ENCODE measurements at regions not wholly inside any gene's neighbourhood (a gene's known extent, or its start where the extent isn't known, plus 50 kb on each side); places are given as distances from the start of the nearest gene placed in this dataset.

DNA sequence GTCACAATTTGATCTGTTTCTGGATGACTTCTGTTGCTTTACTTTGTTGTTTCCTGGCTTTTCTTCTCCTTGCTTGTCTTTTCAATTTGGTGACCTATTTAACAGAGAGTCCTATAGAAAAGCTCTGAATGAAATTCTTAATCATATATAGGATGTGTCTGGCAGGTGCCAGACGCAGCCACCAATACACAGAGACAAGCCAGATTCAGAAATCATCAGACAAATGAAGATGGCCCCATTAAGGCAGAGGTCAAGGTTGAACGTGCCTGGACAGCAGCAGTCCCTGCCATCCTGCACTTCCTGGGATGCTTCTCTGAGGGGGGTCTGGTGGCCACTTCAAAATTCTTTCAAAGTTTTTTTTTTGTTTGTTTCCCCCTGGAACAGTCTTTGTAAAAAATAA is 846.7 kb upstream of the COBL start:
- Histone ChIP-seq H2AK5ac (ENCODE audit: low read depth, low read length) (no peak overlapping the region), H4K91ac (replicated peaks; ENCODE audit: insufficient read length, low read length) (no peak overlapping the region), H4K20me1 (replicated peaks in 1 of 2; ENCODE audit: control insufficient read depth in 1 of 2, insufficient read depth in 2 of 2, low read length in 2 of 2) (no peaks in the 10 kb centered on the region), H2BK20ac (ENCODE audit: low read length) (no peak overlapping the region), H3K23me2 (ENCODE audit: low read depth, low read length) (no peaks in the 10 kb centered on the region), H3K27me3 (replicated peaks in 1 of 4; ENCODE audit: control insufficient read depth in 3 of 4, extremely low read depth in 1 of 4, insufficient read depth in 3 of 4, low read length in 3 of 4) (no peaks in the 10 kb centered on the region), H3K4me3 (ENCODE audit: extremely low read depth in 1 of 4, insufficient read depth in 2 of 4, low read depth in 3 of 4, low read length in 4 of 4) (no peak overlapping the region), H2BK120ac (replicated peaks; ENCODE audit: low read depth, low read length) (no peak overlapping the region), H2BK15ac (ENCODE audit: low read length) (no peak overlapping the region), H3K9ac (replicated peaks in 1 of 4; ENCODE audit: extremely low read depth in 1 of 4, low read depth in 3 of 4, low read length in 3 of 4) (no peak overlapping the region), H2BK5ac (ENCODE audit: low read depth, low read length) (no peak overlapping the region), H2AFZ (ENCODE audit: low read length) (no peak overlapping the region), H3K4me2 (ENCODE audit: insufficient read depth in 1 of 2, low read depth in 2 of 2, low read length in 2 of 2) (no peak overlapping the region), H3K14ac (ENCODE audit: insufficient read length) (no peak overlapping the region), H3K36me3 (ENCODE audit: control insufficient read depth in 2 of 4, insufficient read depth in 4 of 4, low read length in 3 of 4) (no peaks in the 10 kb centered on the region), H3K23ac (ENCODE audit: insufficient read length) (no peak overlapping the region), H3K9me3 (ENCODE audit: insufficient read depth in 2 of 2, low read depth in 1 of 2, low read length in 1 of 2) (peaks cover 0 to 4% of the 10 kb centered on the region in 2 experiments; a peak in 1 of 4 replicates), H3K4ac (replicated peaks; ENCODE audit: insufficient read length, low read depth, low read length) (no peak overlapping the region), H4K5ac (ENCODE audit: insufficient read length, low read depth, low read length) (no peak overlapping the region), H3K18ac (ENCODE audit: extremely low read depth, low read length) (no peak overlapping the region), H4K8ac (ENCODE audit: extremely low read depth, insufficient read depth, low read length) (no peak overlapping the region), H3K27ac (ENCODE audit: low read depth, low read length) (no peak overlapping the region), H2BK12ac (ENCODE audit: low read depth, low read length) (no peak overlapping the region), H3K79me1 (ENCODE audit: low read depth, low read length) (no peaks in the 10 kb centered on the region), H3K4me1 (replicated peaks in 1 of 4; ENCODE audit: control insufficient read depth in 3 of 4, insufficient read depth in 4 of 4, low read length in 3 of 4) (peaks cover 0 to 3% (median 0%) of the 10 kb centered on the region in 4 experiments; a peak in 1 of 7 replicates), H3K79me2 (ENCODE audit: control insufficient read depth in 1 of 2, insufficient read depth in 2 of 2, low read length in 2 of 2) (no peaks in the 10 kb centered on the region), H3K56ac (replicated peaks; ENCODE audit: insufficient read length, low read depth, low read length) (no peak overlapping the region)
- 76% methylated on average over 2 of the region's 2 CpGs; no CpG with 5 or more reads in 1 of the 2 experiments for WGBS, 2 experiments (ENCODE audit: extremely low coverage in 1 of 2, insufficient coverage in 1 of 2, insufficient read length in 1 of 2, insufficient replicate concordance in 2 of 2, low coverage in 1 of 2, low lambda C conversion rate in 2 of 2, missing lambda C conversion rate in 1 of 2)
- no peak for TF ChIP-seq CHD1 (IDR thresholded peaks at IDR 0.05; ENCODE audit: low read depth, low read length)
- no peak for FAIRE-seq
- CTCF ChIA-PET (ENCODE audit: partially characterized antibody) = interaction anchor here (0.9 kb wide), 1 partner anchor 110 kb away, joined by 3 read pairs; no protein-coding TSS in a partner anchor
- POLR2A ChIA-PET (ENCODE audit: partially characterized antibody) = no interaction called here
- DNase-seq (ENCODE audit: low read depth in 1 of 2, low spot score in 2 of 2) = no peak

Data from H1 (cell line).